CD4-positive, alpha-beta T cell treated with Interleukin-17A for 4 hours (primary cell): ENCODE measurements at regions not wholly inside any gene's neighbourhood (a gene's known extent, or its start where the extent isn't known, plus 50 kb on each side); places are given as distances from the start of the nearest gene placed in this dataset.
"Not testable (repeated sequence)": the region's sequence is repeated elsewhere in the genome, so short reads cannot be mapped to it uniquely, and the experiment has no call there.

Experiments used
- DNase-seq: peaks from one replicate; pipeline ENCODE4 v3.0.0-alpha.2; 2020; ENCODE audit warnings: mixed read lengths

DNA sequence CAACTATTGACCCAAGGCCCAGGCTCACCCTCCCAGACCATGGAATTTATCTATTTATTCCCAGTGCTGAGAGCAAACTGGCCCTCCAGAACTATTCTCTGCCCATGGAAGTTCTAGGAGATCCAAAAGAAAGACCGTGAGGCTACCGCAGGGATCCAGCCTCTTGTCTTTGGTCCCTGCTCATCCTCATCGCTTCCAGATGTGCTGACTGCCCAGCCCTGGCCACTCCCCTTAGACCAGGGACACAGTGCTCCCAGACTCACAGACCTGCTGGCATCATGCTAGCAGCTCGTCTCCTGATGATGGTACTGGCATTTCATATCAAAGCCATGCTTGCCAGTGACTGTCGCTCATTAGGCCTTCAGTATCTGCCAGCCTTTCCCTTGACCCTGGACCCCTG is 405.7 kb upstream of the PPP2R3A start:
- DNase-seq = no peak

DNA sequence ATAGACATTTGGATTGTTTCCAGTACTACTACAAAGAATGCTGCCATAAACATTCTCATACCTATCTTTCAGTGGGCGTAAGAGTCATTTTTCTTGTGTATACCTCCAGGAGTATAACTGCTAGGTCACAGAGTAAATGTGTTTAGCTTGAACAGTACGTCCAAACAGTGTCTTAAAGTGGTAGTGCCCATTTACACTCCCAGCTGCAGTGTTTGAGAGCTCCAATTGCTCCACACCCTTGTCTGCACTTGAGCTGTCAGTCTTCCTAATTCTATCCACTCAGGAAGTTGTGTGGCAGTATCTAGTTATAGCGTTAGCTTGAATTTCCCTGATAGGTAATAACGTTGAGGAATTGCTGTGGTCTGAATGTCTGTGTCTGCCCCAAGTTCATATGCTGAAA is 404.7 kb upstream of the PPP2R3A start:
- DNase-seq = no peak

DNA sequence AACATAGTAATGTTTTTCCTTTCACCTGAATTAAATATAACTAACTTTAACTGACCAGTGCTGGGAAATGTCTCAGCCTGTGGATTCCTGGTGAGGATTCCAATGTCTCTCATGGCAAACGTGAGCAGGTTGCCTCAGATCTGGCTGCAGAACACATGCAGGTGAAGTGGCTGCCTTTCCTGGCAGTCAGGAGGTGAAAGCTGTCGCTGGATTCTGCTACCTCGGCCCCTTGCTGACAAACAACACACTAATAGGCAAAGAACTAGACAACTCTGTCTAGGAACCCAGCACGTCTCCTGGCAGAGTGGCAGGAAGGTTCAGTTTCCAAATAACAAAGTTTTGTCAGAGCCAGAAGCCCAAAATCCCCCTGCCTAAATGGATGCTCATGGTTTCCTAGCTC is 400.8 kb upstream of the PPP2R3A start:
- DNase-seq = no peak

DNA sequence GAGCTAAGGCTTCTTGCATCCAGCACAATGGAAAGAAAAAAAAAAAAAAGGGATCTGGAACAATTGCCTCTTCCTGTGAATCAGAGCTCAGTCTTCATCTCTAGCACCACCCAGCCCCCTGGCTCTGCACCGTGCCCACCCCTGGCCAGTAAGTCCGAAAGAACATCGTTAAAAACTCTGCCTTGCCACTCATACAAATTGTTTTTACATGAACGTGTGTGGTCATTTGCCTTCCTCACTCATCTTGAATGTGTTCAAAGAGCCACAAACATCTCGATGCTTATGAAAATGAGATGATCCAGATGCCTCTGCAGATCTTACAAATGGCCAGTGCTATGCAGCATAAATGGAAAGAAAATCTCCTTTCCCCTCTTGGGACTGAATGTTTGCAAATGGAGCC is 400.0 kb upstream of the PPP2R3A start:
- DNase-seq = no peak

DNA sequence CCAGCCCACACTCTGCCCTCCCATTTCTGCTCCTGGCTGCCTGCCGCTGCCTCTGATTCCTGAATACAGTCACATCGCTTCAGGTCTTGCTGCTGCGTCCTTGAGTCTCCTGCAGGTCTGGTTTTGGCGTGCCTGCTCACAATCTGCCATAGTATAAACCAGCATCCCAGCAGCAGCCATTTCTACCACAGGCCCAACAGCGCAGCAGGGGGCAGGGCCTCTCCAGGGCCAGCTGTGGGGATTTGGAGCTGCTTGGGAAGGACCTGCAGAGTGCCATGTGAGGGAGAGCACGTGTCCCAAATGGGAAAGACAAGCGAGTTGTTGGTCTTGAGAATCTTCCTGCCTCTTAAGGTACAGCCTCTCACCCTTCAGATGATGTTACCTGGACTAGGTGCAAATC is 398.3 kb upstream of the PPP2R3A start:
- DNase-seq = no peak

DNA sequence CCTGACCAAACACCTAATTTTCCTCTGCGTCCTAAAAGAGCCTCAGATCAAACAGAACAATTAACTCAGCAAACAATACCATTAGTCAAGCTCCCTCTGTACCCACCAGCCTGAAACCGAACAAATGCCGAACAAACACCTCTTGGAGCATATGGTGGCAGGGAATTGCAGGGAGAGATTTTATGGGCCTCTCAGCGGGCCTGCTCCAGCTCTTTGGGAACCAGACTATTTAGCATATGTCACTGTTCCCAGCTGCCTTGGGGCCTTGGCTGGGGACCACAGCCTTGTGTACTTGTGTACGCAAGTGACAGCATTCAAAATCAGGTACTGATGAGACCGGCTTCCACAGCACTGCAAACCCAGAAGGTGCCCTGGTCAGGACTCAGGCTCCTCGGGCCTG is 388.8 kb upstream of the PPP2R3A start:
- no peak for DNase-seq

DNA sequence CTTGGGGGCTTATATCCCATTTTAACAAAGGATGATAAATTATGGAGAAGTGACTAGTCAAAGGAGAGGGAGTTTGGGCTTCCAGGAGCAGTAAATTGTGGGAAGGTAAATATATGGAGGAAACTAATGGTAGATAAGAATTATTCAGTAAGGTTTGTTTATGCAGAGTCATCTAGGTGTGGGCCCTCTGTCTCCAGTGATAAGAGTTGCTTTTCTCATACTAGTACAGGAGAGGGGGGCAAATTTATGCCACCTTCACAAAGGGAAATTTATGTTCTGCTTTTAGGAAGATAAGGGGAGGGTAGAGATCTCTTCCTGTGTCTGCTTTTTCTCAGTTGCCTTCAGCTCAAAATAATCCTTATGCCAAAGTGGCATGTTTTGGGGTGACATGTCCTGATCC is 383.7 kb upstream of the PPP2R3A start:
- DNase-seq = no peak

DNA sequence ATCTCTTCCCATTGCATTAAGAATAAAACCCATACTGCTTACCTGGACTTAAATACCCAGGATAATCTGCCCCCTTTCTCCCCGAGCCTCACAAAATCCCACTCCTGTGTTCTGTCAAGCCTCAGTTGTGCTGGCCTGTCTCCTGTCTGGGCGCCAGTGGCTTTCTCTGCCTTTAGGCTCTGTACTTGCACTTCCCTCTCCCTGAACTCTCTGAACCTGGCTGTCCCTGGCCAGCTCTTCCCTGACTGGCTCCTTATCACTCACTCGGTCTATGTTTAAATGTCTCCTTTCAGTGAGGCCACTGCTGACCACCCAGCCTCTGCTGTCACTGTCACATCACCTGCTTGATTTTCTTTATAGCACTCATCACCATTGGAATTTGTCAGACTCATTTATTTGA is 382.7 kb upstream of the PPP2R3A start:
- DNase-seq = no peak

DNA sequence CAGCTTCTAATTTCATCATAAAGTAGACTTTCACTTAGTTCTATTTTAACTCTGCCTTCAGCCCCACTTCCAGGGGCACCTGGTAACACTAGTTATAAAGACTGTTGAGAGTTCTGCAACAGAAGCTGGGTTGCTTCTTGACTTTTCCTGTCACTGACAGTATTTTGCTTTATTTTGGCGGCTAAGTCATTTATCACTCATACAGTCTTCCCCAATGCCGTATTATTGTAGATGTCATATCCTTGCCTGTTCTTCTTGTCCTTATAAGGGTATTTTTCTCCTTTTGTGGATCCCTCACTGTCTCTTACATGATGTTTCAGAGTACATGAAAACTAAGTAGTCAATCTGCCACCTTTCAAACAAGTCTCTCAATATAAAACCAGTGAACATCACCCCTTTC is 369.0 kb upstream of the PPP2R3A start:
- DNase-seq = no peak

DNA sequence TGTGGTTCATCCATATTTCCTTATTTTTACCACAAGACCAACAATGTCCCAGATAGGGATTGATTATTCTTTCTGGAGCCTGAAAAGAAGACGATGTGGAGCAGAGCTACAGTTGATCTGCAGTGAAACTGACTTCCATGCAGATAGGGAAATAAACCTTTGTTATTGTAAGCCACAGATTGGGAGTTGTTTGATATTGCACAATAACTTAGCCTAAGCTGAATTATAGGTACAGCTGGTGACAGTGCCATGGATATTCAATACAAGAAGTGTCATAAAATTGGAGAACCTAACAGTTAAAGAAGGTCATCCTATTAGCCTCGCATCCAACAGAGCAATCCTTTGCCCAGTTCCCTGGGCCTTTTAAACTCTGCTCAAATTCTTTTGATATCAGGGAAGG is 367.7 kb upstream of the PPP2R3A start:
- no peak for DNase-seq

DNA sequence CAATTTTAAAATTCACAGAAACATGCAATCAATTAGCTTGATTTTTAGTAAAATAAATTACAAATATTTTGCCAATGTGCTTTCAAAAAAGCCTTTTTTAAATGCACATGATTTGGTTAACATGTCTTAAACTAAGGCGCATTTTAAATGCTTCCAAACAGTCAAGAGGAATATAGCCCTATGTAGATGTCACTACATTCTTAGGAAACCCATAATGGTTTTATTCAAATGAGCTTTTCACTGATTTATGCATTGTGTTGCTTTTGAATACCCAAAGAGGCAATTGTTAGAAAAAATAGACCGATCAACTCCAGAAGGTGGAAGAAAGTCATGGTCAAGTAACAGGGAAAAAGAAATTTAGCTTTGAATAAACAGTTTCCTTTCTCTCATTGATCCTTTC is 366.9 kb upstream of the PPP2R3A start:
- no peak for DNase-seq

DNA sequence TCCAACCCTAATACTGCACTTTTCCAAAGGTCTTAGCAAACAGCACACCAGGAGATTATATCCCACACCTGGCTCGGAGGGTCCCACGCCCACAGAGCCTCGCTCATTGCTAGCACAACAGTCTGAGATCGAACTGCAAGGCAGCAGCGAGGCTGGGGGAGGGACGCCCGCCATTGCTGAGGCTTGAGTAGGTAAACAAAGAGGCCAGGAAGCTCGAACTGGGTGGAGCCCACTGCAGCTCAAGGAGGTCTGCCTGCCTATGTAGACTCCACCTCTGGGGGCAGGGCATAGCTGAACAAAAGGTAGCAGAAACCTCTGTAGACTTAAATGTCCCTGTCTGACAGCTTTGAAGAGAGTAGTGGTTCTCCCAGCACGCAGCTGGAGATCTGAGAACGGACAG is 361.0 kb upstream of the PPP2R3A start:
- not testable (repeated sequence) for DNase-seq

DNA sequence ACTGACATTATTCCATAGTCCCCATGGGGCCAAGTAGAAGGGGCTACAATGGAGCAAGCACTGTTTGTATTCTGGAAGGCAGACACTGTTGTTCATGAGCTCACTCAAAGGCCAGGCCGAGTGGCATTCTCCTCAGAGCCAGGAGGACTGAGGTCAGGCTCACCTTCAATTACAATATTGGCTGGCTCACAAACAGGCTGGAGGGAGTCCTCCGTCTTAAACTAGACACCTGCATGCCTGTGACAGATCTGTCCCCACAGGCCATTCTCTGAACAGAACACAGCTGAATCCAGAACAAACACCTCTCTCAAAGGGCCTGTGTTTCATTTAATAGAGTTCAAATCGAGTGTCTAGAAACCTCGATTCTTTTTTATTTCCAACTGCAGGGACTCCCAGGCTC is 347.4 kb upstream of the PPP2R3A start:
- DNase-seq = no peak

DNA sequence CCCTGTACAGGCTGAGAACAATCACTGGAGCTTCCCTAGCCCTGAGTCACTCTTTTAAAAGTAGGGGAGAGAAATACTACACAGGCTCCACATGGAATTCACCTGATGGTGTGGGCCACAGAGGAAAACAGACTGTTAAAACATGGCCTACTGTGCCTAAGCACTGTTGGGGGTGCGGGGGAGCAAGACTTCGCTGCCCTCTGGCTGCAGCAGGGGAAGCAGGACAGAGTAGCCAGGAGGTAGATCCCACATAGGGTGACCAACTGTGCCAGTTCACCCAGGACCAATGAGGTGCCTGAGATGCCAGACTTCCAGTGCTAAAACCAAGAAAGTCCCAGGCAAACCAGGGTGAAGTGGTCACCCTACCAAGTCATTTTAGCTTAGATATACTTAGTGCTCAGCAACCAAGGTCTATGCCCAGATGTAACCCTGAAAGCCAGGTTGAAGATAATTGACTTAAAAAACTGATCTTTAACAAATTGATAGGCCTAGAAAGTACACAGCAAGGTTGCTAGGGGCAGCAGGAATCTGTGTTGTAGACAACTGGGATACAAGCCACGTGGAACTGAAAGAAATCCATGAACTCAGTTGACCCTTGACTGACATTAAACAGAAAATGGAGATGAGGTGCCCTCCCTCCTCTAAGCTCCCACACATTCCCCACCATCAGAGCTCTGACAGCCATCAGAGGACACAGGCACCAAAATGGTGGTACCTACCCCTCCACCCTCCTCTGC is 344.2 kb upstream of the PPP2R3A start:
- DNase-seq = no peak

DNA sequence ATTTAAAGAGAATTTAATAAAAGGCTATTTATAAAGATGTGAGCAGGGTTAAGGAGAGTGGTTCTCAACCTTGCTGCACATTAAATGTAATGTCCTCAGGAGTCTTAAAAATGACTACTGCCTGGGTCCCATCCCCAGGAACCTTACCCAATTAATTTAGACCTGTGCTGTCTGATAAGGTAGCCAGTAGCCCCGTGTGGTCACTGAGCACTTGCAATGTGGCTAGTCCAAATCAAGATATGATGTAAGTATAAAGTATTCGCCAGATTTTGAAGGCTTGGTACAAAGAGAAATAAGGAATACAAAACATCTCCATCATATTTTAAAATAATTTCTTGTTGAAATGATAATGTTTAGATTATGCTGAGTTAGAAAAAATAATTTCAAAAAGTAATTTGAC is 343.3 kb upstream of the PPP2R3A start:
- no peak for DNase-seq

DNA sequence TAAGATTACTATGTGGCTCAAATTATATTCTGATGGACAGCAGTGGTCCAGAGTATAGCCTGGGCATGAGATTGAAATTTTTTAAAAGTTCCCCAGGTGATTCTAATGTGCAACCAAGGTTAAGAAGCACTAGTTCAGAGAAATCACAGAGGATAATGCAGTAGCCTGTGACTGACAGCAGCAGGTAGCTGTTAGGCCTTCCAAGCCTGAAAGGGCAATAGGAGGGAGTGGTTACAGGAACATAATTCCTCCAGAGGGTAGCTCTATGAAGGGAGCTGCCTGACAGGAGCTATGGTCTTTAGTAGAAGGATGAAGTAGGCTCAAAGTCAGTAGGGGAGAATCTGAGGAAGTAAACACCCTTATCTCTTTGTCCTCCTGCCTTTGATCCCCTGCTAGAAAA is 342.9 kb upstream of the PPP2R3A start:
- DNase-seq = no peak

DNA sequence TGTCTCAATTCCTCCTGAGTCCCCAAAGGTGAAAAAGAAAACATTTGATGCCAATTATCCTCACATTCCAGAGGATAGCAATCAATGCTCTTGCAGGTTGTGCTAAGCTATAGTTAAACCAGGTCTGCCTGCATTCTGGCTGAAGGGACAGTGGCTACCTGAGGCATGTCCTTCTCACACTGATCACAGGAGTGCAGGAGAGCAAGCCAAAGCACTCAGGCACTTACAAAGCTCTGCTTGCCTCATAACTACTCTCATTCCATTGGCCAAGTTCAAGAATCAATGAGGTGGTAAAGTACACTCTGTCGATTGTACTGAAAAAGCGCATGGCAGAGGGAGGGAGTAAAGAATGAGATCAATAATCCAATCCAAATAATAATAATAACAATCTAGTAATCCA is 342.0 kb upstream of the PPP2R3A start:
- no peak for DNase-seq

DNA sequence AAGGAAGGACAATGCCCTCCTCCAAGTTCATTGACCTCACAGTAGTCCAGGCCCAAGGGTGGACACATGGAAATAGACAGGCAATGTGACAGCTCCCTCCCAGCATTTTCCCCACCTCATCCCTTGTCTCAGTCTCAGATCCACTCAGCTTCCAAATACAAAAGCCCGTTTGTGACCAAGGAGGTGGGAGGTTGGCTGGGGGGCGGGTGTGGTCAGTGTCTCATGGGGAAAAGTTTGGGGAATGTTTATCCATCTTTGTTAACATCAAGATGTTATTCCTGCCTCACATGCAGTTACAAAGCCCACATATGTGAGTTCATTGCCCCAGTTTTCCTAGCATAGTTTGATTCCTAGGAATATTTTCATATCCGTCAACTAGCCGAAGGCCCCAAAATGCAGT is 338.5 kb upstream of the PPP2R3A start:
- DNase-seq = no peak

DNA sequence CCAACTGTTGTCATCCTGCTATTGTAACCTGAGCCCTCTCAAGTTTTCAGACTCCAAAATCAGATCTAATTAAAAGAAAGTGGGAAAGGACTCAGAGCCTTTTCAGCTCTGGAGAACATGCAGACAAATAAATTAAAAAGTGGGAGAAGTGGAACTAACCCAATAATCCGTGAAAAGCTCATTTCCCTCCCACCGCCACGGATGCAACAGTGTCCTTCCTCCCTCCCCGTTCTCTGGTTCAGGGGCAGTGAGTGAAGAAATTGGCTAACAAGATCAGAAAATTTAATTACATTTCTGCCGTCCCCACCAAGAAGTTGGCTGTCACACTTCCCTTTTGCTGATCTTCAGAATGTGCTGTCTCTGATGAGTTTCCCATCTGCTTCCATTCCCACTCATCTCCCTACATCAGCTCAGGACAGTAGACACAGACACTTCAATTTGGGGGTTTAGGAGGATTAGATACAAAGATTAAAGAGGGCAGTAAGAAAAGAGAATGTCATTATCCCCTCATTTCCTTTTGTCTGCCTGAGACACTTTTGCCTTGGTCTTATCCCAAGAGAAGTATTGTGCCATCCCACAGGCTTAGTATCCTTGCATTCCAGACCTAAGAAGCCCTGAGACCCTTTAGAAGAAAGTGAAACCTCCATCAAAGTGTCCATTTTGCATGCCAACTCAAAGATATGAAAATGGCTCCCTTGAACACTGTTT is 335.7 kb upstream of the PPP2R3A start:
- DNase-seq = no peak

DNA sequence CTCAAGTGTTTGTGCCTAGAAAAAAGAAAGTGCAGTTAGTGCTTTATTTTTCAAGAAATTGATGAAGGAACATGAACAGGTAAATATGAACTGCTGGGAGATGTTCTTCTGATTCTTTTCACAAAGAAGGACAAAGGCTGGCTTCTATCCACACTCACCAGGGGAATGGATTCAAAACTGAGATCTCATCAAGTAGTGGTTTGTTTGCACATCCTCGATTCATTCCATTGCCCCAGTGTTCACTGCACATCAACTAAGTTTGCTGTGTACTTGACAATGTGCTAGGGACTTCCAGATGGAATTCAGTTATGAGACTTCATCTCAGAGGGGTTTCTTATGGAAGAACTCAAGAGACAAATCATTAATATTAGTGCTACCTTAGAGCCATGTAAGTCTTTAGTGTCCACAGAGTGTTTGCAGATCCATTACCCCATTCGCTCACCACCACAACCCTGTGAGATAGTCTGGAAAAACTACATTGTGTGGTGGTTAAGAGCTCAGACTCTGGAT is 332.9 kb upstream of the PPP2R3A start:
- no peak for DNase-seq

DNA sequence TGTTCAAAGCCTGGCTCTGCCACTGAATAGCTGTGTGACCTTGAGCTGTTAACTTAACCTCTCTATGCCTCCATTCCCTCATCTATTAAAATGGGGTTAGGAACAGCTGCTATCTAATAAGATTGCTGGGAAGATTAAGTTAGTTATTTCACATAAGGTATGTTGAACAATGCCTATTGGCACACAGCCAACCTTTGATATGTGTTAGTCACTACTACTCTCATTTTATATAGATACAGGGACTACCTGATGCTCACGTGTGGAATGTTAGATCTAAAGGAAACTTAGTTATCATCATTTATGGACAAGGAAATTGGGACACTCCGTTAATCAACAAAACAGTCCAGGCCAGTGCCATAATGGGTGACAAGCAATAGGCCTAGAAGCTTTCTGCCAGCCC is 332.4 kb upstream of the PPP2R3A start:
- no peak for DNase-seq

DNA sequence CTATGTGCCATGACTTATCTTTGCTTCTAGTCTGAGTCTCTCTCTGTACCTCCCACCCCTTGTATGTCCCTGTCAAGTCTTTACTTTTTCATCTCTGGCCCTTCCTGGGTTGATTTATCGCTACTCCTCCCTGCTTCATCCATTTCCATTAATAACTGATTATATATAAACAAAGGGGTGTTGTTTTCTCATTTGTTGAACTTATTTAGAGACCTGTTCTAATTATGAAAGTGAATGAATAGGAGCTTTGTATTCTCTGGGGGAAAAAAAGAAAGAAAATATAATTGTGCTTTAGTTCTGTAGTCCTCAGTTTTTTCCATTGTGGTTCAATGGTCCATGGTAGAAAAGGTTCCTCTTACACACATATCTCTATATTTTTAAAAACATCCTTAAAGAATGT is 328.9 kb upstream of the PPP2R3A start:
- DNase-seq = no peak

DNA sequence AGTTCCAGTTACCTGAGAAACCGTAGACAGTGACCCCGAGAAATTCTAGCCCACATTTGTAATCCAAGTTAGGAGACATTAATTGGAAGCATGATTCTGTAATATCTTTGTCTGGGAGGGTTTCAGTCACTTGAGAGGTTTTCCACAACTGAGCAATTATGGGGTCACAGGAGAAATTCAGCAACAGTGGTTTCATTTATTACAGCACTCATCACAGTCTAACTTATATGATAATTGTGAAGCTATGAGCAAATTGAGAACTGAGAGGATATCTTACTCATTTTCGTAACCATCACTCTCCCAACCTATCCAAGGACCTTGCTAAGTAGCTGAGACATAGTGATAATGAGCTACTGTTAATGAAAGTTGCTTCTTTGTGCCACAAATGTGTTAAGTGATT is 328.5 kb upstream of the PPP2R3A start:
- no peak for DNase-seq

DNA sequence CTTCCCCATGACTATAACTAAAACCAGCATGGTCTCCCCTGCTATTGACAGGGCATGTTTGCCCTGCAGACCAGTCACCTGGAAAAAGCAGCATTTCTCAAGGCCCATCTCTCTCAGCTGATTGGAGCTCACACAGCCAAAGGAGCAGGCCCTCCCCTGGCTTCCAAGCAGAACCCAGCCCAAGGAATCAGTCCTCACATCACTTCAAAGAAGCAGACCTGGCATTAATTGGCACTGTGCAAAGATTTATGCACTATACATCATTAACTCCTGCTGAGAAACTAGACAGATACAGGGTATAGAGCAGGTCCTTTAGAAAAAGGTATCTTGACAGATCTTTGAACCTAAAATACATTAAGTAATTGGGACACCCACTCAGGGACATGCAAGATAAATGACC is 323.8 kb upstream of the PPP2R3A start:
- DNase-seq = no peak

DNA sequence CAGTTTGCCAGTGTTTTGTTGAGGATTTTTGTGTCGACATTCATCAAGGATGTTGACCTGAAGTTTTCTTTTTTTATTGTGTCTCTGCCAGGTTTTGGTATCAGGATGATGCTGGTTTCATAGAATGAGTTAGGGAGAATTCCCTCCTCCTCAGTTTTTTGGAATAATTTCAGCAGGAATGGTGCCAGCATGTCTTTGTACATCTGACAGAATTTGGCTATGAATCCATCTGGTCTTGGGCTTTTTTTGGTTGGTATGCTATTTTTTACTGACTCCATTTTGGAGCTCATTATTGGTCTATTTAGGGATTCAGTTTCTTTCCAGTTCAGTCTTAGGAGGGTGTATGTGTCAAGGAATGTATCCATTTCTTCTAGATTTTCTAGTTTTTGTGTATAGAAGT is 320.0 kb upstream of the PPP2R3A start:
- no peak for DNase-seq
